ENCODE measurements at regions not wholly inside any gene's neighbourhood (a gene's known extent, or its start where the extent isn't known, plus 50 kb on each side); places are given as distances from the start of the nearest gene placed in this dataset.

- DNase-seq = no peak
These were observed 138.3 kb upstream of the CDH13 start for GRCh38 chr16:82488460-82488859.

- no peak for DNase-seq
These were observed 145.3 kb upstream of the CDH13 start for GRCh38 chr16:82481455-82481854.

- DNase-seq = no peak
These were observed 150.0 kb upstream of the CDH13 start for GRCh38 chr16:82476786-82477185.

- DNase-seq = no peak
These were observed 156.1 kb upstream of the CDH13 start for GRCh38 chr16:82470620-82471152.

GRCh38 chr16:82470016-82470415 is 156.8 kb upstream of the CDH13 start:
- DNase-seq = no peak

GRCh38 chr16:82464187-82464586 is 162.6 kb upstream of the CDH13 start:
- DNase-seq = no peak

GRCh38 chr16:82460766-82461165 is 166.0 kb upstream of the CDH13 start:
- DNase-seq = no peak

GRCh38 chr16:82459580-82460256 is 167.1 kb upstream of the CDH13 start:
- DNase-seq = no peak

GRCh38 chr16:82456683-82457082 is 170.1 kb upstream of the CDH13 start:
- peak; percentile 17 for DNase-seq

GRCh38 chr16:82454566-82454965 is 172.2 kb upstream of the CDH13 start:
- DNase-seq = no peak

GRCh38 chr16:82454152-82454551 is 172.6 kb upstream of the CDH13 start:
- no peak for DNase-seq

- DNase-seq = no peak
These were observed 174.6 kb upstream of the CDH13 start for GRCh38 chr16:82452004-82452756.

GRCh38 chr16:82451449-82451848 is 175.3 kb upstream of the CDH13 start:
- no peak for DNase-seq

- DNase-seq = no peak
These were observed 186.4 kb upstream of the CDH13 start for GRCh38 chr16:82440336-82440735.

GRCh38 chr16:82439678-82440293 is 187.0 kb upstream of the CDH13 start:
- DNase-seq = no peak

GRCh38 chr16:82433042-82433441 is 193.7 kb upstream of the CDH13 start:
- no peak for DNase-seq

GRCh38 chr16:82432261-82432660 is 194.5 kb upstream of the CDH13 start:
- DNase-seq = no peak

- DNase-seq = no peak
These were observed 201.1 kb upstream of the CDH13 start for GRCh38 chr16:82425661-82426060.

- DNase-seq = no peak
These were observed 204.9 kb upstream of the CDH13 start for GRCh38 chr16:82421851-82422250.

- DNase-seq = no peak
These were observed 207.4 kb upstream of the CDH13 start for GRCh38 chr16:82419332-82419731.

- no peak for DNase-seq
These were observed 212.3 kb upstream of the CDH13 start for GRCh38 chr16:82414476-82414875.

GRCh38 chr16:82412770-82413169 is 214.0 kb upstream of the CDH13 start:
- DNase-seq = no peak

- DNase-seq = no peak
These were observed 221.0 kb upstream of the CDH13 start for GRCh38 chr16:82405736-82406135.

Data from stimulated activated CD4-positive, alpha-beta T cell treated with anti-CD3 and anti-CD28 coated beads, Interleukin-4, amount 100 ng/mL, for 1 hour (primary cell).